DMS114 treated with DMSO at 0.1 percent for 48 hours (cell line): ENCODE measurements at regions not wholly inside any gene's neighbourhood (a gene's known extent, or its start where the extent isn't known, plus 50 kb on each side); places are given as distances from the start of the nearest gene placed in this dataset.

Experiments used
- DNase-seq: peaks from one replicate; lab custom pipeline; 2025; ENCODE audit not compliant: unreplicated experiment; lab: John Stamatoyannopoulos, UW

DNA sequence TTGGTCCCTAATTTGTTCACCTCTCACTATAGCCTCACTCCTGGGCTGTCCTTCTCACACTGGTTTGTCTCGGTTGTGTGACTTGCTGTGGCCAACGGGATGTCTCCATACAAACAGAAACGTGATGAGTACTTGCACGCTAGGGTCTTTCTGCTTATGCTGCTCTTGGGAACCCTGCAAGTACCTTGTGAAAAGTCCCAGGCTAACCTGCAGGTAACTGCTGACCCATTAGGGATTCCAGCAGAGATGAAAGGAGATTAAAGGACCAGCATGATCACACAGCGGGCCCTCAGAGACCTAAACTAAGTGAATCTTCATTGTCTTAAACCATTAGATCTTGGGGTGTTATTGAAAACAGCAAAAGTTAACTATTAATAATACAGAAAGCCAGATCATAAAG lies 562.8 kb upstream of the GOT2 start:
- DNase-seq, result no peak

DNA sequence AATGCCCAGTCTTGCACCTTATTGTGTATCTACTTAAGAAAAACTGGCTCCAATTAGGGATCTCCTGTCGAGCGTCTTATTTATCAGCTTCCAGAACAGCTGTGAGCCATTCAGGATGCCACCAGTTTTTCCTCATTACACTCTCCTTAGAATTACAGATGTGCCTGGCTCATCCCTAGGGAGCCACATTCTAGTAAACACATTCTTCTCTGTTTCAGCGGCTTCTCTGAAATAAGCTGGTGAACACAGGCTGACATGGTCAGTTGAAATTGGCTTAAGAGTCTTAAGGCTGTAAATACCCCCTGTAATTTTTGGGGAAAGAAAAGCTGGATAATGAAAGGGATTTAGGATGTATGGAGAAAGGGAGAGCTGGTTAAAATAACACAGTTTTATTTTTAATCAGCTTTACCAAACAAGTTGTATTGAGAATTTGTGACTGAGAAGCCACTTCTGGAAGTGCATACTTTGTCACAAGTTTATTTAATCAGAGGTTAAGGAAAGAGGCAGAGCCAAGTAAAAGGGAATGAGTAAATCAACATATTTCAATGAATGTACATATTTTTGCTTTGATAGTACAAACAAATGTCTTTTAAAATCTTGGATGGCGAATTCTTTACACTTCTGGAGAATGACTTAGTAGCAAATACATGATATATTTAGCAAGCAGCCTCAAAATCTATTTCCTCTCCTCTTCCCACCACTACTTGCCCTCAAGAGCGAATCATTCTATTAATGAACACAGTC lies 562.0 kb upstream of the GOT2 start:
- no peak for DNase-seq

DNA sequence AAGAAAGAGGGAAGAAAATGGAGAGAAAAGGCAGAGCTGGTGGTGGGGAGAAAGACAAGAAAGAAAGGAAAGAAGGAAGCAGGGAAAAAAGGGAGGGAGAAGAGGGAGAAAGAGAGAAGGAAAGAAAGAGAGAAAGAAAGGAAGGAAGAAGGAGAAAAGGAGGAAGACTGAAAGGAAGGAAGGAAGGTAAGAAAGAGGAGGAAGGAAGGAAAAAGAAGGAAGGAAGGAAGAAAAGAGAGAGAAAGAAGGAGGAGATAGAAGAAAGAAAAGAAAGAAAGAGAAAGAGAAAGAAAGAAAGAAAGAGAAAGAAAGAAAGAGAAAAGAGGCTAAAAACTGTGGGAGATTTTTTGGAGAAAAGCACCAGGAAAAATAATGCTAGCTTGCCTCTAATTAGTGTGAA lies 561.4 kb upstream of the GOT2 start:
- DNase-seq, result no peak

DNA sequence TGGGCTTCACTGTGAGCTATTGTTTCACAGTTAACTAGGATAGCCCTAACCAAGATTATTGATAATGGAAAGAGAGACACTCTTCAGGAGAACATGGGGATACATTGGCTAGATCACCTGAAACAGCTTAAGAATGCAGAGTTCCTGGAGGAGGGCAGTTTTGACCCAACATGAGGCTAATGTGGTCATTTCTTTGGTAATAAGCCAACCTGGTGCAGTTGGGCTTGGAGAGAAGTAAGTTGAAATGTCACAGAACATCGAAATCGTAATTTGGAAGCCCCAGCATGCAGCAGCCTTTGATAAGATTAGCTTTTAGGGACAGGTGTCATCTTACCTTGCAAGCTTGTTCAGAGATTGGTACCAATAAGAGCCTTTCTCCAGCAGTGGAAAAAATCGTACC lies 556.6 kb upstream of the GOT2 start:
- DNase-seq, result no peak

DNA sequence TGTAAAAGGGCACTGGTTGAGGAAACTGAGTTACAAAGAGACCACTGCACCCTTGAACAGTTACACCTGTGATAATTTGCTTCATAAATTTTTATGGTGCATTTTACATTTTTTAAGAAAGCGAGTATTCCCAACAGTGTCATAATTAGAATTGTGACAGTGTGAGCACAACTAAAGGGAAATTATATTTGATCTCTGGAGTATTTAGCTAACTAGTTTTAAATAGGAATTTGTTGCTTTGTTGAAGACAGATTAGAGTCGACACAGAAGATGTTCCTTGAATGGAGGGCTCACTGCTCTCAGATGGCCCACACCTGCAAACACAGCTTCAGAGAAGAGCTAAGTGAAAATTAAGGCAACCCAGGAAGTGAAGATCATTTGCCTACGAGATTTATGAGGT lies 555.0 kb upstream of the GOT2 start:
- DNase-seq, result no peak

DNA sequence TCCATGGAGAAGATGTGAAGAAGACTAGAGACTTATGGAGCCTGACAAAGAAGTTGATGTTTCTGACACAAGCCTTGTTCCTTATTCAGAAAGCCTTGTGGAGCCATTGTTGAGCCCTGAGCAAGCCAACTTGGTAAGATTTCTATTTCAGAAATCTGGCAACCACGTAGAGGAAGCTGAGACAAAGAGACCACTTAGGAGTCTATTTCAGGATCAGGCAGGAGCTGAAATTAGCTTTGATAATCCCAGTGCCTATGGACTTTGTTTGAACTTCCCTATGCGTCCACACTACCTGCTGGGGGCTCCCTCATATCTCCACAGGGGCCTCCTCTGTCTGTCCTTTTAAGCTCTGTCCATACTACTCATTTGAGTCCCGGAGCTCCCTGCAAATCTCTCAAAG lies 540.0 kb upstream of the GOT2 start:
- DNase-seq, result no peak

DNA sequence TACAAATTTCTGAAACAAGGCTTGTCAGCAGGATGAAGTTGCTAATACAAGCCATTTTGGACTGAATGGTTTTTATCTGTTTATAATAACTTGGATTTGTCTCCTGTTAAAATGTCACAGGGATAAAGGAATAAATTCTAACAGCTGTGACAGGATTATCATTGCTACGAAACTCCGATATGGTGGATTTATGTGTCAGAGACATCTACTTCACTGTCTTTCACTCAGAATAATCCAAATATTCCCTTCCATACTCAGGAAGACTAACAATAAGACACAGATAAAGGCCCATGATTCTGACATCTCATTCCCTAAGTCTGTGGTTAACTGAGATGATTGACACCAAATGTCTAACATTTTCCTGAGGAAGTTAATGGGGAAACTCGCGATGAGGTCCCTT lies 529.8 kb upstream of the GOT2 start:
- DNase-seq, result no peak

DNA sequence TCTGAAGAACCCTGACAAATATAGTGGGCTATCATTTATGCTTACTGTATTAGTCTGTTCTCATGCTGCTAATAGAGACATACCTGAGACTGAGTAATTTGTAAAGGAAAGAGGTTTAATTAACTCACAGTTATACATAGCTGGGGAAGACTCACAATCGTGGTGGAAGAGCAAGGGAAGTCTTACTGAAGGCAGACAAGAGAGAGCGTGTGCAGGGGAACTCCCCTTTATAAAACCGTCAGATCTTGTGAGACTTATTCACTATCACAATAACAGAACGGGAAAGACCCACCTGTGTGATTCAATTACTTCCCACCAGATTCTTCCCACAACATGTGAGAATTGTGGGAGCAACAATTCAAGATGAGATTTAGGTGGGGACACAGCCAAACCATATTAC lies 526.8 kb upstream of the GOT2 start:
- DNase-seq, result no peak

DNA sequence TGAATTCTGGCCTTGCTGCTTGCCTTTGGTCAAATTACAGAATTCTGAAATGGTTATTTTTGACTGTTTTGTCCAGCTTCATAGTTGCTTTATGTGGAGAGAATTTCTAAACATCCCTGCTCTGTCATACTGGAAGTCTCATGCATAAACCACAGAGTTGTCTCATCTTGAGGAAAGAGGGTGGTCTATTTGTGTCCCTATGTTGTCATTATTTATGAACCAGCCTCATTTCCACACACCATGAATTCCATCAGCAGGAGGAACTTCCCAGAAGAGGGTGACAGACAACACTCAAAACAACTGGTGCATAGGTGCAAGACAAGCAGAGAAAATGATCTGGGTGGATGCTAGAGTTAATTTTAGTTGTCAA lies 525.8 kb upstream of the GOT2 start:
- no peak for DNase-seq

DNA sequence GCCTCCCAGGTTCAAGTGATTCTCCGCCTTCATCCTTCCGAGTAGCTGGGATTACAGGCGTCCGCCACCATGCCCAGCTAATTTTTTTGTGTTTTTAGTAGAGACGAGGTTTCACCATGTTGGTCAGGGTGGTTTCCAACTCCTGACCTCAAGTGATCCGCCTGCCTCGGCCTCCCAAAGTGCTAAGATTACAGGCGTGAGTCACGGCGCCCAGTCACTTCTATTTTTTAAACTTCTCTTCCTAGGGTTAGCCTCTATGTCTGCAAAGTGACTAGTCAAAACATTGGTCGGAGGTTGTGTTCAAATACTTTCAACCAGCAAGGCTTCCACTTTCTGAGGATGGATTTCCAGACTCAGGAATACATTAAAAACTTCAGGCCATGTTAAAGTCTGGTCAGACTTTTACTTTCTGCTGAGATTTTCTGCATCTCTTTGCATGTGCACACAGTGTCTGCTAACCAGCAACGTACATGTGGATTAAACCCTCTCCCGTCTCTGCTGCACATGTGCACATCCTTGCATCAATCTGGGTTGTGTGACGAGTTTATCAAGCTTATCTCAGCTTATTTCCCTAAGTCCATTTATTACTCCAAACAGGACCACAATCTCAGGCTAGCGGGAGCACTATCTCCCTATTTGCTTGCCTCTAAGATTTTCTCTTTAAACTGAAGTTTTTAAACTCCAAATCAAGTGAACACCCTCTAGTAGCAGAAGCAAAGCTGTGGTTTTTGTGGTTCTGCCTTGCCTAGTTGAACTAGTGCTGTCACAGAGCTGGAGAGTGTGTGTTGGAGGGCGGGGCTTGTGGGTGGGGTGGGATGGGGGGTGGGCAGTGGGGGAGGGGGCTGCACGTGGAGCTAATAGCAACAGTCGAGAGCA lies 525.2 kb upstream of the GOT2 start:
- no peak for DNase-seq

DNA sequence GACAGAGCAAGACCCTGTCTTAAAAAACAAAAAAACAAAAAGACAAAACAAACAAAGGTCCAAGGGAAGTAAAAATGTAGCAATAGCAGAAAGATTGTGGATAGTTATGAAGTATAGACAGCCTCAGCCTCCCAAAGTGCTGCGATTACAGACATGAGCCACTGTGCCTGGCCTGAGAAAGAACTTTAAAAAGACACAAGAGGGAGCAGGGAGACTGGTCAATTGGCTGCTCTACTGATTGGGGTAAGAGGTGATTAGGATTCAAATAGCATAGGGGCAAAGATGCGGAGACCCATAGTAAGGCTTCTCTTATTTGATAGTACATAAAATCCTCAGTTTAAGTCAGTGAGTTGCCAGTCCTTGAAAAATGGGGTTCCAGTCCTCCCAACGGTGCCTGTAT lies 518.2 kb upstream of the GOT2 start:
- no peak for DNase-seq

DNA sequence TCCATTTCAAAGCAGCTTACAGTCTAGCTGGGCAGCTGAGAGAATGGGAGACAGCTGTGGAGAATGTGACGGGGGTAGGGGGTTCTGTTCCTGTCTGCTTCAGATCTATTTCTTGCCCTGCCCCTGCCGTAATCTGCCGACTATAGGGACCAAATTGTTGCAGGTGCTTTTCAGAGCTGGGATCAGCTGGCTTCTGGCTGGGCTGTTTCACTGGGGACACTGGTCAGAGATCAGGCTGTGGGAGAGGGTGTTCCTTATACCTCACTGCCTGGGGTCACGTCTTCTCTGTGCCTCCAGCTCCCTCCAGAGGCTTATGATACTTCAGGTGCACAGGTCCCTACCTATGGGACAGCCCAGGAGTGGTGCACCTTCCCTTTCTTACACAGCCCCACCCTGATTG lies 514.9 kb upstream of the GOT2 start:
- DNase-seq, result no peak

DNA sequence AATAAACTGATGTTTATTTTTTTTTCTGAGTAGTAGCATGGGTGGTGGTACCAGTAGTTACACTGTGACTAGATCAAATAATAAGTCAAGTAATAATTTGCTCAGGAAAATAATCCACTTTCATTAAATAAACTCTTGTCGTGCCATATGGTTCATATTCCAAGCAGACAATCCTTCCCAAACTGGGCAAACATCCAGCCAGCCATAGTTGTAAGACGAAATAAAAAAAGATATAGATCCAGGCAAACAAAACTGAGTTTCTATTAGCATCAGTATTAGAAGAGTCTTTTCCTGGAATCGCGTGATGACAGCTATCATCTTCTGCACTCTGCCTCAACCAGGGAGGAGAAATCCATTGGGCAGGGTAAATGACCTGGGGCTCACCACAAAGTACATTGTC lies 508.4 kb upstream of the GOT2 start:
- no peak for DNase-seq

DNA sequence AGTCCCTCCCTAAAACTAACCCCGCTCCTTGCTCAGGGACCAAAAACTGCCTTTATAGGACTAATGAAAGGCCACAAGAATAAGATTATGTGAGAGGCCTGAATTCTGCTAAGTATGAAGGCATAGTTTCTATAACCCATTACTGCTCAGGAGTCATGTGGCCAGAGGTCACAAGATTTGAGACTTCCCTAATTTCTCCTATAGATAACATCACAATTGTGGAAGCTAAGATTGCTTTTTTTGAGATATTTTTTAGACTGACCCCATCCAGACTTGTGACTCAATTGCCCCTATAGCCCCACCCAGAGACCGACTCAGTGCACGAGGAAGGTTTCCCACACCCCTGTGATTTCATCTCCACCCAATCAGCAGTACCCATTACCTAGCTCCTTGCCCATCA lies 504.1 kb upstream of the GOT2 start:
- DNase-seq, result no peak

DNA sequence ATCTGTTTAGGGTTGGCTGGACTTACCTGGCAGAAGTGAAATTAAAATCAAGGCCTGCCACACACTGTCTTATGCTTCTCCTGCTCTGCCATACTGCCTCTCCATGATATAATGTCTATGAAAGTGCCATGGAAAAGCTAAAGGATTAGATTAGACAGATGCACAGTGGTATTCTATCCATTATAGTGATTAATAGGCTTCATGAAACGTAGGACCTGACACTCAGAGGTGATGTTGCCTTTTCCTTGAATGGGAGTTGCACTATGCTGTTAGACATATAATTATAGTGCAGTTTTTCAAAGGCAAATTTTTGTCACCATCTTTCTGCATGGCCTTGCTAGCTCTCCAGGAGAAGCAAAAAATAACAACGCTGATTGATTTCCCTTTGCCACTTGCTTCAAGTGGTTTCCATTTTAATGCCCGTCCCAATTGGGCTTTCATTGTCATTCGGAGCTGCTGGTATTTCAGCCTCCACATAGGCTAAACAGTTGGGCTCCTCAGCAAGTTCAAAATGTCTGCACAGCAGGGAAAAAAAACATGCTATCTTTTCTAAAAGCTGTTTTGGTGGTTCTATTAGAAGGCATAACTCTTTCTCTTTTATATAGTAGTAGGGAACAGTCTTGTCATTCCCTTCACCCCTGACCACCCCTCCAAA lies 502.8 kb upstream of the GOT2 start:
- no peak for DNase-seq

DNA sequence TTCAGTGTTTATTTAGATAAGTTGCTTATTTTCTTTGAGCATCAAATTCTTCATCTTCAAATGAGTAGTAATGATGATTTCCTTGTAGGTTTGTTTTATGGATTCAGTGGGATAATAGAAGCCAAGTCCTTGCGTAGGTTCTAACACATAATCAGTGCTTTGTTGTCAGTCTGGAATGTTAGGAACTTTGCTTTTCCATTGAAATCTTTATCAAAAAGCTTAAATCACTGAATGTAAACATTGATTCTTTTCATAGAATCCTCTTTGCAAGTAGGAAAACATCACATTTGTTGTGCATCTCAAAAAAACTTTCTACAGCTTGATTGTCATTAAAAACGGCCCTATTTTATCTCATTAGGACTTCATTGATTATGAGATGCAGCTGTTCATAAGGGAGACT lies 490.3 kb upstream of the GOT2 start:
- DNase-seq, result no peak

DNA sequence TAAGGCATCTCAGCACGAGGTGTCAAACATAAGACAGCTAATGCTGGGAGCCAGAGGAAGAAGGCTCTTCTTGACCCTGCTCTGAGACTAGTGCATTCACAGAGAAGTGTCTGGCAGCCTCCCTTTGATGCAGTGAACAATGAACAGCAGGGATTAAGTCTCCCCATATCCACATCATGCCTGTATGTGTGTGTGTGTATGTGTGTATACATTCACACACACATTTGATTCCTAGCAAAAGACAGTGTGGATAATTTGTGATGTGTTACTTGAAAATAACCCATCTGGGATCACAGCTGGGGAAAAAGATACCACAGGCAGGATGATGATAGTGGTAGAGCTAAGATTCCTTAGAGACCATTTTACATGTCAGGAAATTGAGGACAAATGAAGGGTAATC lies 485.9 kb upstream of the GOT2 start:
- DNase-seq, result no peak

DNA sequence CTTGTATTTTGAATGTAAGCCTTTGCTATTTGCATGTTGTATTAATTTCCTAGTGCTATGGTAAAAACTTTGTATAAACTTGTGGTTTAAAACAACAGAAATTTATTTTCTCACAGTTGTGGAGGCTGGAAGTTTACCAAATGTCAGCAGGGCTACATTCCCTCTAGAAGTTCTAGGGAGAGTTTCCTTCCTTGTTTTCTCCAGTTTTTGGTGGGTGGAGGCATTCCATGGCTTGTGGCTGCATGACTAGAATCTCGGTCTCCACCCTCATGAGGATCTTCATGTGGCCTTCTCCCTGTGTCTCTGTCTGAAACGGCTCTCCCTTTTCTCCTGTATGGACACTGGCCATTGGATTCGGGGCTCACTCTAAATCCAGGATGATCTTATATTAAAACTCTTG lies 482.2 kb upstream of the GOT2 start:
- no peak for DNase-seq

DNA sequence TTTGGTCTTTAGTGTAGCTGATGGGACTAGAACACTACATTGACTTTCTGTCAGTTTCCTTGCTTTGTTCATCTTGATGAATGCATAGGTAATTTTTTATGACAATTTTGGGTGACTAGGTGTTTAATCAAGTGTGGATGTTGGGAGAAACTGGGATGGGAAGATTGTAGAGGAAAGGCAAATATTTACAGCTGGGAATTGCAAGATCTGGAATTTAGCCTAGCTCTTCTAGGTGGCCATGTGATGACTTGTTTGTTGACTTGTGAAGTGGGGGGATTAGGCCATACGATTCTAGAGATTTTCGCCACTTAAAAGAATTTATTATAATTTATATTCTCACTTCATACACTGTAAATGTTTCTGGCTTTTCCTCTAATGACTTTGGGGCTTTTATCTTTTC lies 480.3 kb upstream of the GOT2 start:
- no peak for DNase-seq

DNA sequence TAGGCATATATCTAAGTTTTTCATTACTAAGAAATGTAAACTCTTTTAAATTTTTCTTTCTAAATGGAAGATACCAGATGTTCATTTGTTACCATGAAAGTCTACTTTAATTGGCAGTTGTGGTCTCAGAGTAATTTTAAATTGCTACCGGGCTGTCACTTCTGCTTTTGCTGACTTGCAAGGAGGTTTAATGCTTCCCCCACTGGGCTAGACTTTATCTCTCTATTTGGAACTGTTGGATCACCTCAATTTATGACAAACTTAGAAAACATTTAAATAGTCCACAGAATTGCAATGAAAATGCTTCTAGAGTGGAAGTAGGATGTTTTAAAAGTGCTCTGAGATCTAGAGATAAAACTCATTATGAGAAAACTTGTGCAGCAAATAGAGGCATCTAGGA lies 479.8 kb upstream of the GOT2 start:
- no peak for DNase-seq

DNA sequence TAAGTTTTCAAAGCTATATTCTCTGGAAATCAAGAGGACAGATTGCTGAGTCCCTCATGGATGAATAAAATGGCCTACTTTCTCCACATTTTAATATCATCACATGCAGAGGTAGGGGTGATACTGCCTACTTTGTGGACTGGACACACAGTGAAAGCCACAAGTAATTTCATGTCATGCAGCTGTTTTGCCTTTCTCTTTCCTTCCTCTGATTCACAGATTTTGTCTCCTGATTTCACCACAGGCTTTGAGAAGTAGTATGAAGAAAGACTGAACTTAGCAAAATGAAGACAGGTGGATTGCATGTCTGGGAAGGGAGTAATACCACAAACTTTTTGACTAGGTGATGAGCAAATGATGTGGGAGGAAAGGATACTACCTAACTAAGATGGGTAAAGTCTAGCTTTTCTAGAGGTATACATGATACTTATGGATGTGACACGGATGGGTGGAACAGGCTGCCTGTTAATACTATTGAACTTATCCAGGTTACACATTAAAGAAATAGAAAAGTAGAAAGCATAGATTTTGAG lies 478.4 kb upstream of the GOT2 start:
- no peak for DNase-seq

DNA sequence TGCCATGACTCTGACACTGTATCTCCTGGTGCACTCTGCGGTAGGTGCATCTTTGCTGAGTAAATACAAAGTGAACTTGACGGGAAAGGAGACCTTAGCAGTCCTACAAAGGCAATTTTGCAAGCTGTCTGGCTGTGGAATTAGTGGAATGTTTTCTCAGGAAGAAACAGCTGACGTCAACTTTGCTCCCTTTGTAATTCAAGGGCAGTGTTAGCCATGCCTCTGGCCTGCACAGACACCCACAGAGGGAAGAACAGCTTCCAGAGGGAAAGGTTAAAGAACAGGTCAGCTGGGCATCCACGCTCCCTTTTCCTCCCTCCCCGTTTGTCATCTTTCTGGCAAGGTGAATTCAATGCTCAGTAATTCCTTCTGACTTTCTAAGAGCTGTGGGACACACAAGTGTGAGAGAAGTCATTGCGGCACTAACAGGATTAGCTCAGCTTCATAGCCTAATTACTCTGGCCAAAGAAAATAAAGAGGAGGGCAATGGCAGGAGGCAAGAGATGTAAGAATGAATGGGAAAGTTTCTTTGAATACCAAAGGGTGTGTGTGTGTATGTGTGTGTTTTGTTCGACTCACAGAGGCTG lies 476.9 kb upstream of the GOT2 start:
- DNase-seq, result no peak
